Stomach (tissue), 8 donors: ENCODE measurements at regions not wholly inside any gene's neighbourhood (a gene's known extent, or its start where the extent isn't known, plus 50 kb on each side); places are given as distances from the start of the nearest gene placed in this dataset.

ENCODE experiments used
- DNase-seq, 2 donors: peaks; one replicate each; pipeline versions ENCODE4 v3.0.0 to v3.0.0-alpha.2; 2013 to 2019
- H3K27ac ChIP-seq, 5 donors: fragments of 200-600 bp in 4 of 5; sonication (generic) in 4 of 5; one replicate each; pipeline ENCODE4 v1.5.1; 2013 to 2019; ENCODE audit warnings: mild to moderate bottlenecking in 1 of 5, moderate library complexity in 1 of 5
- H3K27me3 ChIP-seq, 3 donors: fragments of 200-600 bp; sonication (generic); one replicate each; pipeline ENCODE4 v1.5.1; 2017 to 2019; ENCODE audit warnings: mixed run types in 1 of 3
- H3K36me3 ChIP-seq, 4 donors: fragments of 200-600 bp; sonication (generic); 1 replicate in 3 of 4; 2 replicates in 1 of 4; pipeline ENCODE4 v1.5.1; 2016 to 2019
- H3K4me1 ChIP-seq, 4 donors: fragments of 200-600 bp; sonication (generic); one replicate each; pipeline ENCODE4 v1.5.1; 2016 to 2019
- H3K4me3 ChIP-seq, 4 donors: fragments of 200-600 bp; sonication (generic) in 3 of 4; one replicate each; pipeline ENCODE4 v1.5.1; 2016 to 2019; ENCODE audit warnings: mild to moderate bottlenecking in 1 of 4
- H3K9me3 ChIP-seq, 4 donors: fragments of 200-600 bp; sonication (generic); one replicate each; pipeline ENCODE4 v1.5.1; 2016 to 2019
- EP300 ChIP-seq: sonication (generic); formaldehyde crosslinking; IDR thresholded peaks from one replicate; pipeline ENCODE4 v1.6.1; 2017; ENCODE audit warnings: antibody characterized with exemption
- POLR2A ChIP-seq, 4 donors: fragments of 450-650 bp; IDR thresholded peaks; one replicate each; pipeline ENCODE4 v1.6.1; 2016; ENCODE audit warnings: antibody characterized with exemption in 4 of 4, control low read depth in 2 of 4, mild to moderate bottlenecking in 1 of 4, moderate library complexity in 1 of 4
- POLR2AphosphoS5 ChIP-seq, 3 donors: sonication (generic); formaldehyde crosslinking; IDR thresholded peaks; one replicate each; pipeline ENCODE4 v1.6.1; 2016; ENCODE audit warnings: antibody characterized with exemption in 3 of 3
- WGBS, 5 donors: extraction: QIAGEN DNeasy Blood & Tissue Kit in 3 of 5; methylation state at CpG; one replicate each; pipeline versions ENCODE4 v1.1.5 to v1.1.7; 2013 to 2018; 5-methylcytosine and 5-hydroxymethylcytosine counted together
- intact Hi-C: fragments of 100-400 bp; cut with DNase I; formaldehyde crosslinking; loops from one replicate; pipeline ENCODE4 v1.15.1; 2023; ENCODE audit warnings: low total_unique reads
- TF ChIP-seq, protein P1 (sequence below), 7 experiments: fragments of 450-650 bp in 4 of 7; fragments of 200-600 bp in 3 of 7; sonication (generic) in 3 of 7; IDR thresholded peaks; one replicate each; pipeline ENCODE4 v1.5.1; 2016 to 2019; ENCODE audit warnings: antibody characterized with exemption in 7 of 7, control low read depth in 2 of 7, mild to moderate bottlenecking in 1 of 7
- donor health status: healthy with polysubstance abuse.
- donor health status: Bipolar disorder and iron deficiency.
- donor health status: healthy.

DNA sequence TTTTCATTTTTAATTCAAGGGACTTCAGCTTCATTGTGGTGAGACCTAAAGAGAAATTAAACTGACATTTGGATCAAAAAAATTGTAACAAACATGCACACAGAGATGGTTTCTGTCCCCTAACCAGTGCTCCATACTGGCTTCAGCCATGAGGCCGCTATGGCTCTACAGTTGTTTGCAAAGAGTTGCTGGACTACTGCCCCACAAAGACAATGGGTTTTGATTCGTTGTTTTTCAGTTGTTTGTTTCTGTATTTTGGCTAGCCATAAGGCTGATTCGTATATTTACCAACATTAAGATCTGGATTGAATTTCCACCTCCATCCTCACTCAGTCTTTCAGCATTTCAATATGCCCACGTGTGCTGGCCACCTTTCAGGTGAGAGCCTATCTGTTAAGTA lies 163.7 kb upstream of the KIF2A start:
- Histone ChIP-seq H3K27me3 (peaks cover 0 to 7% (median 0%) of the 10 kb centered on the region in 3 donors), H3K36me3 (no peaks in the 10 kb centered on the region), H3K27ac (no peak overlapping the region), H3K4me3 (no peak overlapping the region), H3K4me1 (peaks cover 7 to 16% (median 13%) of the 10 kb centered on the region in 4 donors), H3K9me3 (no peaks in the 10 kb centered on the region)
- DNase-seq: no peak
- TF ChIP-seq, protein P1, sequence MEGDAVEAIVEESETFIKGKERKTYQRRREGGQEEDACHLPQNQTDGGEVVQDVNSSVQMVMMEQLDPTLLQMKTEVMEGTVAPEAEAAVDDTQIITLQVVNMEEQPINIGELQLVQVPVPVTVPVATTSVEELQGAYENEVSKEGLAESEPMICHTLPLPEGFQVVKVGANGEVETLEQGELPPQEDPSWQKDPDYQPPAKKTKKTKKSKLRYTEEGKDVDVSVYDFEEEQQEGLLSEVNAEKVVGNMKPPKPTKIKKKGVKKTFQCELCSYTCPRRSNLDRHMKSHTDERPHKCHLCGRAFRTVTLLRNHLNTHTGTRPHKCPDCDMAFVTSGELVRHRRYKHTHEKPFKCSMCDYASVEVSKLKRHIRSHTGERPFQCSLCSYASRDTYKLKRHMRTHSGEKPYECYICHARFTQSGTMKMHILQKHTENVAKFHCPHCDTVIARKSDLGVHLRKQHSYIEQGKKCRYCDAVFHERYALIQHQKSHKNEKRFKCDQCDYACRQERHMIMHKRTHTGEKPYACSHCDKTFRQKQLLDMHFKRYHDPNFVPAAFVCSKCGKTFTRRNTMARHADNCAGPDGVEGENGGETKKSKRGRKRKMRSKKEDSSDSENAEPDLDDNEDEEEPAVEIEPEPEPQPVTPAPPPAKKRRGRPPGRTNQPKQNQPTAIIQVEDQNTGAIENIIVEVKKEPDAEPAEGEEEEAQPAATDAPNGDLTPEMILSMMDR (IDR thresholded peaks at IDR 0.05): no peak
- TF ChIP-seq POLR2A (IDR thresholded peaks at IDR 0.05) (no peak), POLR2AphosphoS5 (IDR thresholded peaks at IDR 0.05) (no peak), EP300 (no peak)
- WGBS, 5 donors: 49 to 79% (median 58%) methylated on average over 4 of the region's 4 CpGs
- intact Hi-C loops: no loop called here

DNA sequence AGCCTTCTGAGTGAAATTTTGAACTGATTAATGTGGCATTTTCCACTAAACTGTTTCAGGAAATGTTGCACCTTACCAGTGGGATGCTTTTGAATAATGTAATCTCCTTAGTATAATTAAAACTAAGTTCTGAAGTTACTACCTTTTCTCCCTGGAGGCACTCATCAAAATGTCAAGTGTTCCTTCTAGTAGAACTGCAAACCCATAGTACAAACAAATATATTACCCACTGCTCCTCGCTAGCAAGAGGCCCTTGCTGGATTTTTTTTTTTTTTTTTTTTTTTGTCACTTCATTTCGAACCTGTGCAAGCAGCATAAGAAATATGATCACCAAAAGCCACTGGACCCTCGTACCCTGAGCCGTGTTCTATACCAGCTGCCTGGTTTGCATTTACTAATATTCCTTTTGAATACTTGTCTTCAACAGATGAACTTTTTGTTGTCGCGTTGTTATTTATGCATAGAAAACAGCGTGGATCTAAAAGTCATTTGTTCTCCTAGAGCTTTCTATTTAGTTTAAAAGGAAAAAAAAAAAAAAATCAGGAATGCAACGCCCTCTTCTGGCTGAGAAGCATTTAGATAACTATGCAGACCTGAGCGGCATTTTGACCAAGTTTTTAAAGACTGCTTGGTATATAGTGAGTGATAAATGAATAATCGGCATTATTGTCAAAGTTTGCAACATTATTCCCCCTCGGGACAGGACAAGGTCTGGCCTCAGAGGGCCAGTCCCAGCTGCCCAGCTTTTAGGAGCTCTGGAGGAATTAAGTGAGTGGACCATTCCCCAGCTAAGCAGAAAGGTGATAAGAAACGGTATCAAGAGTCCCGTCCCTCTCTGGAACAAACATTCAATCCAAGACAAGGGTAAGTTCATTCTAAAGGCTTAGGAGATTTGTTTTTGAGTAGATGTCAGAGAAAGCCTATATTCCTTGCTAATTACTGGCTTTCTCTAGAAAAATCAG lies 162.5 kb upstream of the KIF2A start:
- TF ChIP-seq EP300: no peak
- TF ChIP-seq, protein P1 (IDR thresholded peaks at IDR 0.05): peak in 2 of 7 experiments; percentile 34 to 42
- H3K4me3 ChIP-seq: no peak overlapping the region
- DNase-seq: peak in 1 of 2 donors; percentile 62

DNA sequence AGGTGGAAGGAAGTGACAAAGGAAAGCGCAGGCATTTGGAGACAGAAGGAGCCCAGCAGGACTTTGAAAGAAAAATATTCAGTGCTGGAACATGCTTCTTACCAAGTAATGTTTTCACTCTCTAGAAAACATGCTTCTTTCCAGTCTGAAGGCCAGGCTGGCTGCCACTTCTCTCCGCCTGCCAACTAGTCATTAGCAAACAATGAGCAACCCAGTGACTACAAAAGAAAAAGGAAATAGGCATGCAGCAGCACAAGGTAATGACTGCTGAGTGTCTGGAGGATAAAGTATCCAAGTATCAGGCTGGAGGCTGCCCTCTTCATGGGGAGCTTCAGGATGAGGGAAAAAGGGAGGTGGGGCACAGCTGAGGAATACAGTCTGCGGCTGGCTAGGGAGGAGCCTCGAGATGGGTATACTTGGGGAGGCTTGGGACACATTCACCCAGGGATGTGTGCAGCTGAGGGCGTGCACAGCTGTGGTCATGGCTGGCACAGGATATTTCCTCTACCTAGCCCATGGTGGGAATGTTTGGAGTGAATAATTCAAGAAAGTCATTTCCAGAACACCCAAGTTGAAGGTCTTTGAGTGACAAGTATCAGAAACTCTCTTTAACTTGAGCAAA lies 161.5 kb upstream of the KIF2A start:
- TF ChIP-seq POLR2A (IDR thresholded peaks at IDR 0.05) (no peak), POLR2AphosphoS5 (IDR thresholded peaks at IDR 0.05) (no peak), EP300 (no peak)
- TF ChIP-seq, protein P1 (IDR thresholded peaks at IDR 0.05): no peak
- Histone ChIP-seq H3K9me3 (no peaks in the 10 kb centered on the region), H3K4me3 (no peak overlapping the region), H3K27ac (peak overlapping the region in 1 of 5 donors; percentile 52), H3K36me3 (no peaks in the 10 kb centered on the region), H3K4me1 (peaks cover 7 to 16% (median 13%) of the 10 kb centered on the region in 4 donors), H3K27me3 (peaks cover 0 to 4% (median 0%) of the 10 kb centered on the region in 3 donors)
- intact Hi-C loops: no loop called here
- DNase-seq: peak; percentile 35 to 70
- 33 to 66% (median 39%) methylated on average over 5 of the region's 5 CpGs for WGBS, 5 donors

More for the DNA sequence above, 162.5 kb upstream of the KIF2A start:
- no peaks in the 10 kb centered on the region for H3K36me3 ChIP-seq
- peaks cover 0 to 7% (median 0%) of the 10 kb centered on the region in 3 donors for H3K27me3 ChIP-seq
- no peaks in the 10 kb centered on the region for H3K9me3 ChIP-seq
- 13 to 18% (median 14%) methylated on average over 13 of the region's 13 CpGs for WGBS, 5 donors
- peaks cover 7 to 16% (median 13%) of the 10 kb centered on the region in 4 donors for H3K4me1 ChIP-seq
- H3K27ac ChIP-seq: no peak overlapping the region
- intact Hi-C loops: no loop called here

DNA sequence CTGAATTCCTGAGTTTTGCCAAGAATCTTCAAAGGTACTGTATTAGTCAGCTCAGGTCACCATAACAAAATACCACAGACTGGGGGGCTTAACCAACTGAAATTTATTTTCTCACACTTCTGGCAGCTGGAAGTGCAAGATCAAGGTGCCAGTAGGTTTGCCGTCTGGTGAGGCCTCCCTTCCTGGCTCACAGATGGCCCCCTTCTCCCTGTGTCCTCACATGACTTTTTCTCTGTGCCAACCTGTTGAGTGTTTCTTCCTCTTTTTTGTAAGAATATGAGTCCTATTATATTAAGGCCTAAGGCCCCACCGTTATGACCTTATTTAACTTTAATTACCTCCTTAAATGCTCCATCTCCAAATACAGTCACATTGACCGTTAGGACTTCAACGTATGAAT lies 156.1 kb upstream of the KIF2A start:
- 68 to 83% (median 78%) methylated on average over 4 of the region's 4 CpGs for WGBS, 5 donors
- Histone ChIP-seq H3K27ac (no peak overlapping the region), H3K4me1 (peaks cover 0 to under 1% (median 0%) of the 10 kb centered on the region in 4 donors), H3K9me3 (peaks cover 0 to 11% (median 7%) of the 10 kb centered on the region in 4 donors), H3K27me3 (no peaks in the 10 kb centered on the region), H3K36me3 (no peaks in the 10 kb centered on the region), H3K4me3 (no peak overlapping the region)
- DNase-seq: no peak
- TF ChIP-seq, protein P1 (IDR thresholded peaks at IDR 0.05): no peak
- no peak for TF ChIP-seq POLR2A (IDR thresholded peaks at IDR 0.05)
- intact Hi-C loops: no loop called here
